Testis (tissue), 2 donors: ENCODE measurements at regions not wholly inside any gene's neighbourhood (a gene's known extent, or its start where the extent isn't known, plus 50 kb on each side); places are given as distances from the start of the nearest gene placed in this dataset.
"Not testable (repeated sequence)": the region's sequence is repeated elsewhere in the genome, so short reads cannot be mapped to it uniquely, and the experiment has no call there.

Source experiments
- DNase-seq: peaks from one replicate; pipeline ENCODE4 v3.0.0-alpha.2; 2019
- H3K27ac ChIP-seq, 2 donors: fragments of 200-600 bp; sonication (generic); one replicate each; pipeline ENCODE4 v1.5.1; 2019
- H3K27me3 ChIP-seq: fragments of 200-600 bp; sonication (generic); one replicate; pipeline ENCODE4 v1.5.1; 2019
- H3K36me3 ChIP-seq: fragments of 200-600 bp; sonication (generic); one replicate; pipeline ENCODE4 v1.5.1; 2017; ENCODE audit warnings: low read depth; ENCODE audit errors: missing control alignments
- H3K4me1 ChIP-seq: fragments of 200-600 bp; sonication (generic); one replicate; pipeline ENCODE4 v1.5.1; 2019
- H3K4me3 ChIP-seq, 2 donors: fragments of 200-600 bp; sonication (generic); one replicate each; pipeline ENCODE4 v1.5.1; 2017 to 2019
- H3K9me3 ChIP-seq: fragments of 200-600 bp; sonication (generic); one replicate; pipeline ENCODE4 v1.5.1; 2017
- CTCF ChIP-seq, 3 experiments: fragments of 450-650 bp in 2 of 3; fragments of 200-600 bp in 1 of 3; sonication (generic) in 1 of 3; IDR thresholded peaks; one replicate each; pipeline ENCODE4 v1.5.1; 2016 to 2019; ENCODE audit warnings: antibody characterized with exemption in 3 of 3, mild to moderate bottlenecking in 2 of 3, moderate library complexity in 1 of 3
- POLR2A ChIP-seq: fragments of 450-650 bp; IDR thresholded peaks from one replicate; pipeline ENCODE4 v1.6.1; 2017; ENCODE audit warnings: antibody characterized with exemption, mild to moderate bottlenecking, moderate library complexity
- WGBS, 2 donors: methylation state at CpG; one replicate each; pipeline ENCODE4 v1.1.5; 2018; 5-methylcytosine and 5-hydroxymethylcytosine counted together
- intact Hi-C: fragments of 100-400 bp; cut with DNase I; formaldehyde crosslinking; loops from one replicate; pipeline ENCODE4 v1.15.1; 2023; ENCODE audit warnings: low total_unique reads

- Histone ChIP-seq H3K36me3 (no peaks in the 10 kb centered on the region), H3K4me3 (no peak overlapping the region), H3K4me1 (no peaks in the 10 kb centered on the region), H3K27ac (no peak overlapping the region), H3K9me3 (no peaks in the 10 kb centered on the region), H3K27me3 (no peaks in the 10 kb centered on the region)
- intact Hi-C loops: no loop called here
- TF ChIP-seq CTCF (IDR thresholded peaks at IDR 0.05) (no peak), POLR2A (no peak)
- WGBS, 2 donors: 85 to 87% methylated on average over 6 of the region's 6 CpGs
- no peak for DNase-seq
Observed at GRCh38 chr18:54480616-54481015, 110.4 kb upstream of the DYNAP start.

DNA sequence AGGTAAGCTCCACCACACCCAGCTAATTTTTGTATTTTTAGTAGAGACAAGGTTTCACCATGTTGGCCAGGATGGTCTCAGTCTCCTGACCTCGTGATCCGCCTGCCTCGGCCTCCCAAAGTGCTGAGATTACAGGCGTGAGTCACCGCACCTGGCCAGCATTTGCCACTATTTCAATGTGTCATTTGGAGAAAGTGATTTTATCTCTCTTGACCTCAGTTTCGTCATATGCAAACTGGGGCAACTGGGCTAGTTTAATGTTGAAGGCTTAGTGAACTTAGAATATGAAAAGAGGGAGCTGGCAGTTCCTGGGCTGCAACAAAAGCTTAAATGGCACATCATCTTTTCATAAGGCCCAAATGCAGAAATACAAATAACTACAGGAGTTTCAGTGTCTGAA is 88.6 kb upstream of the DYNAP start:
- H3K27ac ChIP-seq, intact Hi-C loops, H3K36me3 ChIP-seq, DNase-seq, H3K4me1 ChIP-seq, H3K9me3 ChIP-seq, H3K27me3 ChIP-seq, H3K4me3 ChIP-seq: not testable (repeated sequence)
- 94% methylated on average over 6 of the region's 6 CpGs for WGBS, 2 donors

DNA sequence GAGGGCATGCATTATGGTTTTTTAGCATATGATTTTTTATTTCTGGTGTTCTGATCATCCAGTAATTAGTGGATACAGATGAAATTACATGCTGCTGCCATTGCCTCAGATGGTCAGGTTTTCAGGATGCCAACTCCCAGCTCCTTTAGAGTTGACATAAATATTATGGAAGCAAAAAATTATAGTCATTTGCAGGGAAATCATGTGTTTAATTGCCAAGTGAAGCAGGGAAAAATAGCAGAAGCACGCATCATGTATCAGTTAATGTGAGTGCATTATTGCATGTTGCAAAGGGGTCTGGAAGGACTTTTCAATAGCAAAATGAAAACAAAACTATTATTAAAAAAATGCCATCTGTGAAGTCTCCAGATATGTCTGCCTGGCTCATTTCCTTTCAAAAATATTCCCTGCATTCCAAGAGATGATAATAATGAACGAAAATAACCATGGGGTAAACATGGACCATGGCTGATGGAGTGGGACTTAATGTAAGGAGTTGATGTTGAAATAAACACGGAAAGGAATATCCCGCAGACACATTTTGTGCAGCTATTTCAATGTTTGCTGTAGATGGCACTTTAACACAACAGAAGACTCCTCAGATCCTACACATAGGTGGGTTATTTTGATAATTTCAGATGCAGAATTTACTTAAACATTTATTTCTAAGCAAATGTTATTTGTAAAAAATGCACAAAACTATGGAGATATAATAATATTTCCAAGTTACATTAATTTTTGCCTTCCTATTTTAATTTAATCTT is 87.7 kb upstream of the DYNAP start:
- no peaks in the 10 kb centered on the region for H3K27me3 ChIP-seq
- TF ChIP-seq CTCF (IDR thresholded peaks at IDR 0.05) (no peak), POLR2A (no peak)
- no peaks in the 10 kb centered on the region for H3K9me3 ChIP-seq
- intact Hi-C loops: no loop called here
- H3K4me3 ChIP-seq: no peak overlapping the region
- 52 to 53% methylated on average over 4 of the region's 4 CpGs for WGBS, 2 donors
- H3K36me3 ChIP-seq: no peaks in the 10 kb centered on the region
- H3K4me1 ChIP-seq: no peaks in the 10 kb centered on the region
- no peak for DNase-seq
- H3K27ac ChIP-seq: no peak overlapping the region

GRCh38 chr18:54506516-54507261 is 84.4 kb upstream of the DYNAP start:
- Histone ChIP-seq H3K36me3 (no peaks in the 10 kb centered on the region), H3K4me1 (no peaks in the 10 kb centered on the region), H3K27ac (no peak overlapping the region), H3K27me3 (no peaks in the 10 kb centered on the region), H3K9me3 (no peaks in the 10 kb centered on the region), H3K4me3 (no peak overlapping the region)
- WGBS, 2 donors: 95 to 97% methylated on average over 2 of the region's 2 CpGs
- DNase-seq: no peak
- no peak for TF ChIP-seq CTCF (IDR thresholded peaks at IDR 0.05)
- TF ChIP-seq POLR2A: no peak
- intact Hi-C loops: no loop called here

GRCh38 chr18:54509793-54510192 is 81.3 kb upstream of the DYNAP start:
- no peak overlapping the region for H3K27ac ChIP-seq
- 82 to 90% methylated on average over 2 of the region's 2 CpGs for WGBS, 2 donors
- intact Hi-C loops: no loop called here
- no peaks in the 10 kb centered on the region for H3K36me3 ChIP-seq
- no peak overlapping the region for H3K4me3 ChIP-seq
- DNase-seq: no peak
- TF ChIP-seq POLR2A (no peak), CTCF (IDR thresholded peaks at IDR 0.05) (no peak)
- H3K9me3 ChIP-seq: no peaks in the 10 kb centered on the region
- H3K27me3 ChIP-seq: no peaks in the 10 kb centered on the region
- no peaks in the 10 kb centered on the region for H3K4me1 ChIP-seq
